CD14-positive monocyte (primary cell): ENCODE measurements at regions not wholly inside any gene's neighbourhood (a gene's known extent, or its start where the extent isn't known, plus 50 kb on each side); places are given as distances from the start of the nearest gene placed in this dataset.

Source experiments
- DNase-seq, 3 donors: peaks; one replicate each; pipeline ENCODE4 v3.0.0-alpha.2; 2011 to 2022
- H2AFZ ChIP-seq: 2 replicates; pipeline ENCODE4 v1.6.0; 2012; ENCODE audit warnings: mild to moderate bottlenecking, low read depth, low read length, inconsistent platforms; ENCODE audit not compliant: insufficient read depth, poor library complexity, severe bottlenecking
- H3K27ac ChIP-seq, 2 donors: 1 replicate in 1 of 2; 2 replicates in 1 of 2; pipeline ENCODE4 v1.5.1; 2012 to 2013; ENCODE audit warnings: low read length in 2 of 2, control low read depth in 1 of 2, inconsistent platforms in 1 of 2, low read depth in 1 of 2, mild to moderate bottlenecking in 1 of 2
- H3K27me3 ChIP-seq, 2 donors: one replicate each; pipeline versions ENCODE4 v1.6.0 to v1.6.1; 2011 to 2013; ENCODE audit warnings: low read length in 2 of 2; ENCODE audit not compliant: control insufficient read depth in 2 of 2, insufficient read depth in 2 of 2
- H3K36me3 ChIP-seq, 2 donors: replicated peaks in 1 of 2; 1 replicate in 1 of 2; 2 replicates in 1 of 2; pipeline versions ENCODE4 v1.5.1 to v1.6.1; 2012 to 2013; ENCODE audit warnings: low read length in 2 of 2, control low read depth in 1 of 2, inconsistent platforms in 1 of 2, mild to moderate bottlenecking in 1 of 2; ENCODE audit not compliant: insufficient read depth in 2 of 2, control insufficient read depth in 1 of 2
- H3K4me1 ChIP-seq, 2 donors: 1 replicate in 1 of 2; 2 replicates in 1 of 2; pipeline versions ENCODE4 v1.5.1 to v1.6.1; 2012 to 2013; ENCODE audit warnings: low read length in 2 of 2, control low read depth in 1 of 2, inconsistent platforms in 1 of 2, mild to moderate bottlenecking in 1 of 2, moderate library complexity in 1 of 2; ENCODE audit not compliant: insufficient read depth in 2 of 2, control insufficient read depth in 1 of 2
- H3K4me2 ChIP-seq: replicated peaks from 2 replicates; pipeline ENCODE3; 2012; ENCODE audit warnings: low read length, moderate library complexity, mild to moderate bottlenecking; ENCODE audit not compliant: poor library complexity, severe bottlenecking; ENCODE audit errors: extremely low read depth
- H3K4me3 ChIP-seq, 3 experiments: fragments of 200-600 bp in 1 of 3; sonication (generic) in 1 of 3; replicated peaks in 1 of 3; 1 replicate in 2 of 3; 2 replicates in 1 of 3; pipeline ENCODE4 v1.5.1; 2011 to 2013; ENCODE audit warnings: low read length in 3 of 3, mild to moderate bottlenecking in 3 of 3, control low read depth in 2 of 3, low read depth in 2 of 3, inconsistent platforms in 1 of 3, moderate library complexity in 1 of 3
- H3K79me2 ChIP-seq: 2 replicates; pipeline ENCODE4 v1.6.0; 2012; ENCODE audit warnings: mild to moderate bottlenecking, control low read depth, inconsistent platforms, low read length, moderate library complexity; ENCODE audit not compliant: insufficient read depth
- H3K9ac ChIP-seq: 2 replicates; pipeline ENCODE4 v1.6.0; 2017; ENCODE audit warnings: low read length, mild to moderate bottlenecking; ENCODE audit not compliant: insufficient read depth, poor library complexity, severe bottlenecking
- H3K9me3 ChIP-seq, 2 donors: replicated peaks in 1 of 2; 1 replicate in 1 of 2; 2 replicates in 1 of 2; pipeline versions ENCODE4 v1.5.1 to v1.6.1; 2012 to 2013; ENCODE audit warnings: low read length in 2 of 2, control low read depth in 1 of 2; ENCODE audit not compliant: control insufficient read depth in 1 of 2, insufficient read depth in 1 of 2
- H4K20me1 ChIP-seq: 2 replicates; pipeline ENCODE4 v1.6.0; 2012; ENCODE audit warnings: mild to moderate bottlenecking, low read length, control low read depth, moderate library complexity; ENCODE audit not compliant: insufficient read depth
- H3K27ac Mint-ChIP-seq, 7 donors: one replicate each; pipeline ENCODE4 v1.8.0; 2020; ENCODE audit warnings: mild to moderate bottlenecking in 7 of 7, mixed read lengths in 7 of 7, moderate library complexity in 6 of 7, inconsistent platforms in 2 of 7
- H3K27me3 Mint-ChIP-seq, 3 donors: one replicate each; pipeline ENCODE4 v1.8.0; 2021 to 2022; ENCODE audit warnings: low read depth in 3 of 3, mild to moderate bottlenecking in 3 of 3, mixed read lengths in 3 of 3, moderate library complexity in 3 of 3, inconsistent platforms in 1 of 3
- H3K36me3 Mint-ChIP-seq, 2 donors: one replicate each; pipeline ENCODE4 v1.8.0; 2020; ENCODE audit warnings: mixed read lengths in 2 of 2, inconsistent platforms in 1 of 2, mild to moderate bottlenecking in 1 of 2
- H3K4me1 Mint-ChIP-seq: one replicate; pipeline ENCODE4 v1.8.0; 2020; ENCODE audit warnings: mild to moderate bottlenecking, mixed read lengths
- H3K4me3 Mint-ChIP-seq, 2 donors: one replicate each; pipeline ENCODE4 v1.8.0; 2020; ENCODE audit warnings: mild to moderate bottlenecking in 2 of 2, mixed read lengths in 2 of 2, moderate library complexity in 1 of 2
- H3K9me3 Mint-ChIP-seq, 7 donors: one replicate each; pipeline ENCODE4 v1.8.0; 2020 to 2022; ENCODE audit warnings: mixed read lengths in 7 of 7, mild to moderate bottlenecking in 6 of 7, moderate library complexity in 6 of 7, inconsistent platforms in 2 of 7
- CTCF ChIP-seq: fragments of 200-600 bp; IDR thresholded peaks from one replicate; pipeline ENCODE4 v1.8.0; 2022; ENCODE audit warnings: antibody characterized with exemption, mild to moderate bottlenecking
- WGBS: methylation state at CpG from one replicate; pipeline ENCODE4 v1.1.5; 2013; ENCODE audit warnings: missing lambda C conversion rate; ENCODE audit not compliant: insufficient coverage; 5-methylcytosine and 5-hydroxymethylcytosine counted together
- intact Hi-C, 2 donors: fragments of 100-400 bp; cut with micrococcal nuclease; formaldehyde crosslinking; loops; one replicate each; pipeline versions ENCODE4 v1.15.0 to v1.15.1; 2023

GRCh38 chr2:128386066-128386465, 67.4 kb upstream of the HS6ST1 start:
- H3K4me1 Mint-ChIP-seq, result no peaks in the 10 kb centered on the region
- intact Hi-C loops, result no loop called here
- no peak overlapping the region for H3K27ac Mint-ChIP-seq
- H3K4me1 ChIP-seq, result no peaks in the 10 kb centered on the region
- H2AFZ ChIP-seq, result no peak overlapping the region
- no peaks in the 10 kb centered on the region for H3K36me3 ChIP-seq
- no peak overlapping the region for H3K4me3 Mint-ChIP-seq
- H3K79me2 ChIP-seq, result no peaks in the 10 kb centered on the region
- no peak overlapping the region for H3K4me3 ChIP-seq
- H3K36me3 Mint-ChIP-seq, result no peaks in the 10 kb centered on the region
- H3K27me3 Mint-ChIP-seq, result peaks cover 0 to 5% (median 4%) of the 10 kb centered on the region in 3 donors
- no peak overlapping the region for H3K9ac ChIP-seq
- H4K20me1 ChIP-seq, result no peaks in the 10 kb centered on the region
- H3K9me3 Mint-ChIP-seq, result peaks cover 0 to 4% (median 3%) of the 10 kb centered on the region in 7 donors
- 97% methylated on average over 11 of the region's 14 CpGs for WGBS
- no peaks in the 10 kb centered on the region for H3K27me3 ChIP-seq
- H3K27ac ChIP-seq, result no peak overlapping the region
- no peak for TF ChIP-seq CTCF
- H3K4me2 ChIP-seq, result no peak overlapping the region
- DNase-seq, result no peak
- H3K9me3 ChIP-seq, result no peaks in the 10 kb centered on the region

- no peaks in the 10 kb centered on the region for H3K79me2 ChIP-seq
- no peak overlapping the region for H3K9ac ChIP-seq
- Mint-ChIP-seq H3K4me3 (no peak overlapping the region), H3K27me3 (peaks cover 0 to 5% (median 4%) of the 10 kb centered on the region in 3 donors), H3K27ac (no peak overlapping the region), H3K36me3 (no peaks in the 10 kb centered on the region), H3K9me3 (peaks cover 0 to 4% (median 3%) of the 10 kb centered on the region in 7 donors), H3K4me1 (no peaks in the 10 kb centered on the region)
- H3K4me3 ChIP-seq, result no peak overlapping the region
- no peaks in the 10 kb centered on the region for H4K20me1 ChIP-seq
- intact Hi-C loops, result no loop called here
- no peaks in the 10 kb centered on the region for H3K4me1 ChIP-seq
- no peak for DNase-seq
- H3K36me3 ChIP-seq, result no peaks in the 10 kb centered on the region
- no peak overlapping the region for H3K27ac ChIP-seq
- H3K4me2 ChIP-seq, result no peak overlapping the region
- TF ChIP-seq CTCF, result no peak
- no peak overlapping the region for H2AFZ ChIP-seq
- H3K27me3 ChIP-seq, result no peaks in the 10 kb centered on the region
- 88% methylated on average over 8 of the region's 8 CpGs for WGBS
- H3K9me3 ChIP-seq, result no peaks in the 10 kb centered on the region
These were observed 69.9 kb upstream of the HS6ST1 start for GRCh38 chr2:128388499-128388941.
